ENCODE measurements at regions not wholly inside any gene's neighbourhood (a gene's known extent, or its start where the extent isn't known, plus 50 kb on each side); places are given as distances from the start of the nearest gene placed in this dataset.

GRCh38 chr5:128701301-128701700, 163.3 kb upstream of the FBN2 start:
- peaks cover 26% of the 10 kb centered on the region for H3K4me1 Mint-ChIP-seq
- DNase-seq (ENCODE audit: low spot score in 2 of 2, unreplicated experiment in 2 of 2), result no peak
- peaks cover 4% of the 10 kb centered on the region for H3K9me3 Mint-ChIP-seq
- no peaks in the 10 kb centered on the region for H3K36me3 Mint-ChIP-seq
- no peak for TF ChIP-seq CTCF (IDR thresholded peaks at IDR 0.05; ENCODE audit: unreplicated experiment)
- no peaks in the 10 kb centered on the region for H3K27me3 Mint-ChIP-seq (ENCODE audit: low read depth)
- no peak overlapping the region for H3K4me3 Mint-ChIP-seq
- peak overlapping the region; percentile 9 for H3K27ac Mint-ChIP-seq

- no peak overlapping the region for H3K27ac Mint-ChIP-seq
- H3K36me3 Mint-ChIP-seq, result no peaks in the 10 kb centered on the region
- H3K4me3 Mint-ChIP-seq, result no peak overlapping the region
- peaks cover 11% of the 10 kb centered on the region for H3K9me3 Mint-ChIP-seq
- no peak for DNase-seq (ENCODE audit: low spot score in 2 of 2, unreplicated experiment in 2 of 2)
- no peak for TF ChIP-seq CTCF (IDR thresholded peaks at IDR 0.05; ENCODE audit: unreplicated experiment)
- no peaks in the 10 kb centered on the region for H3K27me3 Mint-ChIP-seq (ENCODE audit: low read depth)
- peaks cover 21% of the 10 kb centered on the region for H3K4me1 Mint-ChIP-seq
Observed at GRCh38 chr5:128703322-128703721, 165.3 kb upstream of the FBN2 start.

GRCh38 chr5:128706269-128706668, 168.2 kb upstream of the FBN2 start:
- TF ChIP-seq CTCF (IDR thresholded peaks at IDR 0.05; ENCODE audit: unreplicated experiment), result no peak
- DNase-seq (ENCODE audit: low spot score in 2 of 2, unreplicated experiment in 2 of 2), result no peak
- H3K4me3 Mint-ChIP-seq, result no peak overlapping the region
- no peaks in the 10 kb centered on the region for H3K36me3 Mint-ChIP-seq
- no peak overlapping the region for H3K27ac Mint-ChIP-seq
- peaks cover 11% of the 10 kb centered on the region for H3K9me3 Mint-ChIP-seq
- peaks cover 5% of the 10 kb centered on the region for H3K4me1 Mint-ChIP-seq
- no peaks in the 10 kb centered on the region for H3K27me3 Mint-ChIP-seq (ENCODE audit: low read depth)

- Mint-ChIP-seq H3K27ac (no peak overlapping the region), H3K27me3 (ENCODE audit: low read depth) (no peaks in the 10 kb centered on the region), H3K4me1 (no peaks in the 10 kb centered on the region), H3K4me3 (no peak overlapping the region), H3K36me3 (no peaks in the 10 kb centered on the region), H3K9me3 (peaks cover 16% of the 10 kb centered on the region)
- TF ChIP-seq CTCF (IDR thresholded peaks at IDR 0.05; ENCODE audit: unreplicated experiment), result no peak
- no peak for DNase-seq (ENCODE audit: low spot score in 2 of 2, unreplicated experiment in 2 of 2)
Observed at GRCh38 chr5:128708841-128709240, 170.8 kb upstream of the FBN2 start.

GRCh38 chr5:128711216-128711615, 173.2 kb upstream of the FBN2 start:
- H3K4me1 Mint-ChIP-seq, result no peaks in the 10 kb centered on the region
- no peaks in the 10 kb centered on the region for H3K36me3 Mint-ChIP-seq
- no peak overlapping the region for H3K27ac Mint-ChIP-seq
- no peak overlapping the region for H3K4me3 Mint-ChIP-seq
- H3K27me3 Mint-ChIP-seq (ENCODE audit: low read depth), result no peaks in the 10 kb centered on the region
- H3K9me3 Mint-ChIP-seq, result peaks cover 26% of the 10 kb centered on the region
- no peak for DNase-seq (ENCODE audit: low spot score in 2 of 2, unreplicated experiment in 2 of 2)
- TF ChIP-seq CTCF (IDR thresholded peaks at IDR 0.05; ENCODE audit: unreplicated experiment), result no peak

GRCh38 chr5:128714551-128714950, 176.5 kb upstream of the FBN2 start:
- no peaks in the 10 kb centered on the region for H3K36me3 Mint-ChIP-seq
- DNase-seq (ENCODE audit: low spot score in 2 of 2, unreplicated experiment in 2 of 2), result no peak
- no peaks in the 10 kb centered on the region for H3K27me3 Mint-ChIP-seq (ENCODE audit: low read depth)
- no peak overlapping the region for H3K27ac Mint-ChIP-seq
- no peak for TF ChIP-seq CTCF (IDR thresholded peaks at IDR 0.05; ENCODE audit: unreplicated experiment)
- H3K4me1 Mint-ChIP-seq, result no peaks in the 10 kb centered on the region
- no peak overlapping the region for H3K4me3 Mint-ChIP-seq
- peaks cover 19% of the 10 kb centered on the region for H3K9me3 Mint-ChIP-seq
